Smooth muscle cell (in vitro differentiated cells): ENCODE measurements at regions not wholly inside any gene's neighbourhood (a gene's known extent, or its start where the extent isn't known, plus 50 kb on each side); places are given as distances from the start of the nearest gene placed in this dataset.

Experiments used
- DNase-seq: peaks from one replicate; lab custom pipeline; 2025; ENCODE audit not compliant: unreplicated experiment; lab: John Stamatoyannopoulos, UW
- H2AFZ ChIP-seq: fragments of 200-600 bp; sonication (generic); 2 replicates; pipeline ENCODE4 v1.6.0; 2016; ENCODE audit warnings: antibody characterized with exemption, low read depth, mild to moderate bottlenecking
- H3F3A ChIP-seq: fragments of 200-600 bp; sonication (generic); 2 replicates; pipeline ENCODE4 v1.6.0; 2017; ENCODE audit warnings: antibody characterized with exemption, low read depth
- H3K27ac ChIP-seq: fragments of 200-600 bp; sonication (generic); 2 replicates; pipeline ENCODE4 v1.5.1; 2016; ENCODE audit warnings: low read depth, mild to moderate bottlenecking
- H3K27me3 ChIP-seq: fragments of 200-600 bp; sonication (generic); 2 replicates; pipeline ENCODE4 v1.6.1; 2016; ENCODE audit warnings: low read depth, mild to moderate bottlenecking
- H3K36me3 ChIP-seq: fragments of 200-600 bp; sonication (generic); 2 replicates; pipeline ENCODE4 v1.5.1; 2016; ENCODE audit warnings: low read depth
- H3K4me1 ChIP-seq: fragments of 200-600 bp; sonication (generic); 2 replicates; pipeline ENCODE4 v1.5.1; 2016; ENCODE audit warnings: low read depth
- H3K4me2 ChIP-seq: fragments of 200-600 bp; sonication (generic); 2 replicates; pipeline ENCODE4 v1.6.0; 2016; ENCODE audit warnings: mild to moderate bottlenecking
- H3K4me3 ChIP-seq: fragments of 200-600 bp; sonication (generic); 2 replicates; pipeline ENCODE4 v1.5.1; 2016; ENCODE audit warnings: mild to moderate bottlenecking
- H3K79me2 ChIP-seq: fragments of 200-600 bp; sonication (generic); 2 replicates; pipeline ENCODE4 v1.6.0; 2016; ENCODE audit warnings: low read depth, mild to moderate bottlenecking
- H3K9ac ChIP-seq: fragments of 200-600 bp; sonication (generic); 2 replicates; pipeline ENCODE4 v1.6.0; 2016; ENCODE audit warnings: low read depth
- H3K9me3 ChIP-seq: fragments of 200-600 bp; sonication (generic); replicated peaks from 2 replicates; pipeline ENCODE4 v1.5.1; 2016; ENCODE audit warnings: low read depth
- H4K20me1 ChIP-seq: fragments of 200-600 bp; sonication (generic); 2 replicates; pipeline ENCODE4 v1.6.0; 2016; ENCODE audit warnings: low read depth
- CTCF ChIP-seq: fragments of 200-600 bp; sonication (generic); IDR thresholded peaks from 2 replicates; pipeline ENCODE4 v1.5.1; 2017; ENCODE audit warnings: borderline replicate concordance, mild to moderate bottlenecking, antibody characterized with exemption; ENCODE audit not compliant: insufficient read depth, poor library complexity, severe bottlenecking
- WGBS: methylation state at CpG from one replicate; pipeline ENCODE4 v1.1.7; 2016; ENCODE audit warnings: low lambda C conversion rate; 5-methylcytosine and 5-hydroxymethylcytosine counted together

GRCh38 chr5:159749146-159749545, 167.1 kb upstream of the ADRA1B start:
- no peak overlapping the region for H3K4me3 ChIP-seq
- H3K4me2 ChIP-seq, result no peak overlapping the region
- no peaks in the 10 kb centered on the region for H3K9me3 ChIP-seq
- no peak for DNase-seq
- H3K36me3 ChIP-seq, result no peaks in the 10 kb centered on the region
- H2AFZ ChIP-seq, result no peak overlapping the region
- H3K4me1 ChIP-seq, result no peaks in the 10 kb centered on the region
- no peaks in the 10 kb centered on the region for H3F3A ChIP-seq
- no peak overlapping the region for H3K9ac ChIP-seq
- no peaks in the 10 kb centered on the region for H3K79me2 ChIP-seq
- no peak for TF ChIP-seq CTCF
- no peaks in the 10 kb centered on the region for H4K20me1 ChIP-seq
- no peaks in the 10 kb centered on the region for H3K27me3 ChIP-seq
- H3K27ac ChIP-seq, result no peak overlapping the region

- Histone ChIP-seq H3K79me2 (no peaks in the 10 kb centered on the region), H3K27ac (no peak overlapping the region), H3K4me1 (no peaks in the 10 kb centered on the region), H3K4me2 (no peak overlapping the region), H4K20me1 (no peaks in the 10 kb centered on the region), H3K9me3 (no peaks in the 10 kb centered on the region), H3K9ac (no peak overlapping the region), H3K4me3 (no peak overlapping the region), H3K27me3 (no peaks in the 10 kb centered on the region), H3K36me3 (no peaks in the 10 kb centered on the region), H2AFZ (no peak overlapping the region), H3F3A (no peaks in the 10 kb centered on the region)
- TF ChIP-seq CTCF, result no peak
- WGBS, result 78% methylated on average over 5 of the region's 5 CpGs
- no peak for DNase-seq
Measured at GRCh38 chr5:159750226-159750625, 166.1 kb upstream of the ADRA1B start.

- no peak overlapping the region for H2AFZ ChIP-seq
- H3K36me3 ChIP-seq, result no peaks in the 10 kb centered on the region
- 96% methylated on average over 3 of the region's 3 CpGs for WGBS
- DNase-seq, result no peak
- H3F3A ChIP-seq, result no peaks in the 10 kb centered on the region
- peaks cover 2% of the 10 kb centered on the region for H3K27me3 ChIP-seq
- H3K4me1 ChIP-seq, result no peaks in the 10 kb centered on the region
- TF ChIP-seq CTCF, result no peak
- H3K27ac ChIP-seq, result no peak overlapping the region
- H3K79me2 ChIP-seq, result no peaks in the 10 kb centered on the region
- no peaks in the 10 kb centered on the region for H4K20me1 ChIP-seq
- no peak overlapping the region for H3K9ac ChIP-seq
- H3K4me3 ChIP-seq, result no peak overlapping the region
- H3K9me3 ChIP-seq, result no peaks in the 10 kb centered on the region
- H3K4me2 ChIP-seq, result no peak overlapping the region
Measured at GRCh38 chr5:159751459-159751858, 164.8 kb upstream of the ADRA1B start.

DNA sequence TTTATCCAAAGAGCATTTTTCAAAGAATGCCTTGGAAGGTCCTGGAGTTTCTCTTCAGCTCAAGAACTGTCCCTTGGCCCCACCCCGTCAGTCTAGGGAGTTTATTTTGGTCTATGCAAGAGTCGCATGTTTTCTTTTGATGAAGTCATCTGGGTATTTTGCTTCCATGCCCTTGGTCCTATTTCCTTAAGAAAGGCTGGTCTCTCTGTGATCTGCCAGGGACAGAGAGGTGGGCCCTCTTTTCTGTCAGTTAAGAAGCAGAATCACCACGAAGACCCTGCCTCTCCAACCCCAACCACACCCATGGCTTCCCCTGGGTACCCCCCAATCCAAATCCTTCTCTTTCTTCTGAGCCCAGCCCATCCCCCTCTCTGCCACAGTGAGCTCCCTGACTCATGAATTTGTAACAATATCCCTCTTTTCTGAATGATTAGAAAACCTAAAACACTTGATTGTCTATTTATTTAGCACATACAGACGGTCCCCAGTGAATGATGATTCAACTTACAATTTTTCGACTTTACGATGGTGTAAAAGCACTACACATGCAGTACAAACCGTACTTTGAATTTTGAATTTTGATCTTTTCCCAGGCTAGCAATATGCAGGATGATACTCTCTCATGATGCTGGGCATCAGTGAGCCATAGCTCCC, 163.5 kb upstream of the ADRA1B start:
- no peak for DNase-seq
- Histone ChIP-seq H3F3A (no peaks in the 10 kb centered on the region), H2AFZ (no peak overlapping the region), H3K4me1 (no peaks in the 10 kb centered on the region), H3K27ac (no peak overlapping the region), H3K4me2 (no peak overlapping the region), H3K27me3 (peaks cover 6% of the 10 kb centered on the region), H3K36me3 (no peaks in the 10 kb centered on the region), H4K20me1 (no peaks in the 10 kb centered on the region), H3K4me3 (no peak overlapping the region), H3K9ac (no peak overlapping the region), H3K9me3 (no peaks in the 10 kb centered on the region), H3K79me2 (no peaks in the 10 kb centered on the region)
- 73% methylated on average over 7 of the region's 7 CpGs for WGBS
- TF ChIP-seq CTCF, result no peak
